K562 (cell line): ENCODE measurements at regions not wholly inside any gene's neighbourhood (a gene's known extent, or its start where the extent isn't known, plus 50 kb on each side); places are given as distances from the start of the nearest gene placed in this dataset.
A peak's percentile ranks its signal among the peaks of the same experiment; 100 is the strongest.

Source experiments
- GTF2F1 ChIP-seq: IDR thresholded peaks from 2 replicates; pipeline ENCODE4 v1.6.1; 2011; ENCODE audit warnings: low read depth, low read length, improper control_type of control experiment
- IFI16 ChIP-seq: fragments of 250-450 bp; sonication (Bioruptor Pico); IDR thresholded peaks from 2 replicates; pipeline ENCODE4 v2.1.2; 2022; ENCODE audit warnings: mild to moderate bottlenecking, inconsistent platforms
- SP1 ChIP-seq: sonication (generic); formaldehyde crosslinking; IDR thresholded peaks from 2 replicates; pipeline ENCODE4 v1.8.1; 2022; ENCODE audit warnings: mild to moderate bottlenecking, missing genetic modification reagents
- TFAM ChIP-seq: fragments of 250-450 bp; sonication (Bioruptor Pico); conservative IDR thresholded peaks from 2 replicates; pipeline ENCODE4 v1.5.0; 2021; ENCODE audit warnings: mild to moderate bottlenecking, moderate library complexity
- ZNF165 ChIP-seq: fragments of 250-450 bp; sonication (Bioruptor Pico); IDR thresholded peaks from 2 replicates; pipeline ENCODE4 v1.4.0; 2020; ENCODE audit warnings: borderline replicate concordance
- ZNF436 ChIP-seq: fragments of 250-450, 450-650 bp; sonication (Bioruptor Pico); formaldehyde crosslinking; IDR thresholded peaks from 2 replicates; pipeline ENCODE4 v1.7.0; 2020; ENCODE audit warnings: mild to moderate bottlenecking
- TF ChIP-seq, protein P1 (sequence below): fragments of 250-450 bp; sonication (Bioruptor Pico); IDR thresholded peaks from 2 replicates; pipeline ENCODE4 v1.6.1; 2021; ENCODE audit warnings: mild to moderate bottlenecking
- TF ChIP-seq, protein P2 (sequence below): fragments of 250-450 bp; sonication (Bioruptor Pico); IDR thresholded peaks from 2 replicates; pipeline ENCODE4 v1.5.0; 2020; ENCODE audit warnings: mild to moderate bottlenecking, borderline replicate concordance
- TF ChIP-seq, protein P3 (sequence below): sonication (generic); formaldehyde crosslinking; IDR thresholded peaks from 2 replicates; pipeline ENCODE4 v1.8.1; 2023; ENCODE audit warnings: mild to moderate bottlenecking, missing genetic modification reagents
- TF ChIP-seq, protein P4 (sequence below): fragments of 450-650 bp; IDR thresholded peaks from 2 replicates; pipeline ENCODE4 v1.7.1; 2018; ENCODE audit warnings: mild to moderate bottlenecking, low read depth; ENCODE audit not compliant: partially characterized antibody
- TF ChIP-seq, protein P5 (sequence below): fragments of 450-650 bp; conservative IDR thresholded peaks from 2 replicates; pipeline ENCODE4 v1.6.1; 2016; ENCODE audit warnings: missing genetic modification characterization, low read depth, mild to moderate bottlenecking, missing compliant biosample characterization, moderate library complexity
- TF ChIP-seq, protein P6 (sequence below): sonication (generic); formaldehyde crosslinking; IDR thresholded peaks from 2 replicates; pipeline ENCODE4 v1.8.0; 2023; ENCODE audit warnings: missing genetic modification reagents, mild to moderate bottlenecking, borderline replicate concordance
- TF ChIP-seq, protein P7 (sequence below): sonication (generic); formaldehyde crosslinking; IDR thresholded peaks from 2 replicates; pipeline ENCODE4 v1.8.0; 2022; ENCODE audit warnings: missing genetic modification reagents, mild to moderate bottlenecking, moderate library complexity, borderline replicate concordance

DNA sequence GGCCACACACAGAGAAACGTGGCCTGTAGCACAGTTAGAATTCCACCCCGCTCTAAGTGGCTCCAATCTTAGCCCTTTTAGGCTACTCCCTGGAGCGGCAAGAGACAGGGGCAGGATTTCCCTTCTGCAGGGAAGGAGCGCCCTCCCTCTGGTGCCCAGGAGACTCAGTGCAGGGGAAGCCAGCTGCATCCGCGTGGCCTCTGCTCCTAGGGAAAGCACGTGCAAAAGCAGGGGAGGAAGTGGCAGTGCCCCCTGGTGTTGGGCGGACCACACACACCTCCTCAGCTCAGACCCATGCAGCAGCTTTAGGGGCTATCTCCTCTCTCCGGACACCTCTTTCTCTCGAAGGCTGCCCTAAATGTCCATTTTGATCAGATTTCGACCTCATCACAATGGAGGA lies 50.0 kb downstream of the SPRING1 start (continued):
- TF ChIP-seq, protein P1, sequence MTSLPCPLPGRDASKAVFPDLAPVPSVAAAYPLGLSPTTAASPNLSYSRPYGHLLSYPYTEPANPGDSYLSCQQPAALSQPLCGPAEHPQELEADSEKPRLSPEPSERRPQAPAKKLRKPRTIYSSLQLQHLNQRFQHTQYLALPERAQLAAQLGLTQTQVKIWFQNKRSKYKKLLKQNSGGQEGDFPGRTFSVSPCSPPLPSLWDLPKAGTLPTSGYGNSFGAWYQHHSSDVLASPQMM (CRISPR knock-in tag): no peak
- TF ChIP-seq TFAM (CRISPR knock-in tag) (no peak), SP1 (CRISPR knock-in tag) (no peak), ZNF436 (CRISPR knock-in tag) (no peak), ZNF165 (no peak), GTF2F1 (no peak), IFI16 (CRISPR knock-in tag) (no peak)
- TF ChIP-seq, protein P2, sequence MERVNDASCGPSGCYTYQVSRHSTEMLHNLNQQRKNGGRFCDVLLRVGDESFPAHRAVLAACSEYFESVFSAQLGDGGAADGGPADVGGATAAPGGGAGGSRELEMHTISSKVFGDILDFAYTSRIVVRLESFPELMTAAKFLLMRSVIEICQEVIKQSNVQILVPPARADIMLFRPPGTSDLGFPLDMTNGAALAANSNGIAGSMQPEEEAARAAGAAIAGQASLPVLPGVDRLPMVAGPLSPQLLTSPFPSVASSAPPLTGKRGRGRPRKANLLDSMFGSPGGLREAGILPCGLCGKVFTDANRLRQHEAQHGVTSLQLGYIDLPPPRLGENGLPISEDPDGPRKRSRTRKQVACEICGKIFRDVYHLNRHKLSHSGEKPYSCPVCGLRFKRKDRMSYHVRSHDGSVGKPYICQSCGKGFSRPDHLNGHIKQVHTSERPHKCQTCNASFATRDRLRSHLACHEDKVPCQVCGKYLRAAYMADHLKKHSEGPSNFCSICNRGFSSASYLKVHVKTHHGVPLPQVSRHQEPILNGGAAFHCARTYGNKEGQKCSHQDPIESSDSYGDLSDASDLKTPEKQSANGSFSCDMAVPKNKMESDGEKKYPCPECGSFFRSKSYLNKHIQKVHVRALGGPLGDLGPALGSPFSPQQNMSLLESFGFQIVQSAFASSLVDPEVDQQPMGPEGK (CRISPR knock-in tag): no peak
- TF ChIP-seq, protein P3, sequence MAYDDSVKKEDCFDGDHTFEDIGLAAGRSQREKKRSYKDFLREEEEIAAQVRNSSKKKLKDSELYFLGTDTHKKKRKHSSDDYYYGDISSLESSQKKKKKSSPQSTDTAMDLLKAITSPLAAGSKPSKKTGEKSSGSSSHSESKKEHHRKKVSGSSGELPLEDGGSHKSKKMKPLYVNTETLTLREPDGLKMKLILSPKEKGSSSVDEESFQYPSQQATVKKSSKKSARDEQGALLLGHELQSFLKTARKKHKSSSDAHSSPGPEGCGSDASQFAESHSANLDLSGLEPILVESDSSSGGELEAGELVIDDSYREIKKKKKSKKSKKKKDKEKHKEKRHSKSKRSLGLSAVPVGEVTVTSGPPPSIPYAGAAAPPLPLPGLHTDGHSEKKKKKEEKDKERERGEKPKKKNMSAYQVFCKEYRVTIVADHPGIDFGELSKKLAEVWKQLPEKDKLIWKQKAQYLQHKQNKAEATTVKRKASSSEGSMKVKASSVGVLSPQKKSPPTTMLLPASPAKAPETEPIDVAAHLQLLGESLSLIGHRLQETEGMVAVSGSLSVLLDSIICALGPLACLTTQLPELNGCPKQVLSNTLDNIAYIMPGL (CRISPR knock-in tag): no peak
- TF ChIP-seq, protein P4, sequence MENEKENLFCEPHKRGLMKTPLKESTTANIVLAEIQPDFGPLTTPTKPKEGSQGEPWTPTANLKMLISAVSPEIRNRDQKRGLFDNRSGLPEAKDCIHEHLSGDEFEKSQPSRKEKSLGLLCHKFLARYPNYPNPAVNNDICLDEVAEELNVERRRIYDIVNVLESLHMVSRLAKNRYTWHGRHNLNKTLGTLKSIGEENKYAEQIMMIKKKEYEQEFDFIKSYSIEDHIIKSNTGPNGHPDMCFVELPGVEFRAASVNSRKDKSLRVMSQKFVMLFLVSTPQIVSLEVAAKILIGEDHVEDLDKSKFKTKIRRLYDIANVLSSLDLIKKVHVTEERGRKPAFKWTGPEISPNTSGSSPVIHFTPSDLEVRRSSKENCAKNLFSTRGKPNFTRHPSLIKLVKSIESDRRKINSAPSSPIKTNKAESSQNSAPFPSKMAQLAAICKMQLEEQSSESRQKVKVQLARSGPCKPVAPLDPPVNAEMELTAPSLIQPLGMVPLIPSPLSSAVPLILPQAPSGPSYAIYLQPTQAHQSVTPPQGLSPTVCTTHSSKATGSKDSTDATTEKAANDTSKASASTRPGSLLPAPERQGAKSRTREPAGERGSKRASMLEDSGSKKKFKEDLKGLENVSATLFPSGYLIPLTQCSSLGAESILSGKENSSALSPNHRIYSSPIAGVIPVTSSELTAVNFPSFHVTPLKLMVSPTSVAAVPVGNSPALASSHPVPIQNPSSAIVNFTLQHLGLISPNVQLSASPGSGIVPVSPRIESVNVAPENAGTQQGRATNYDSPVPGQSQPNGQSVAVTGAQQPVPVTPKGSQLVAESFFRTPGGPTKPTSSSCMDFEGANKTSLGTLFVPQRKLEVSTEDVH: no peak
- TF ChIP-seq, protein P5, sequence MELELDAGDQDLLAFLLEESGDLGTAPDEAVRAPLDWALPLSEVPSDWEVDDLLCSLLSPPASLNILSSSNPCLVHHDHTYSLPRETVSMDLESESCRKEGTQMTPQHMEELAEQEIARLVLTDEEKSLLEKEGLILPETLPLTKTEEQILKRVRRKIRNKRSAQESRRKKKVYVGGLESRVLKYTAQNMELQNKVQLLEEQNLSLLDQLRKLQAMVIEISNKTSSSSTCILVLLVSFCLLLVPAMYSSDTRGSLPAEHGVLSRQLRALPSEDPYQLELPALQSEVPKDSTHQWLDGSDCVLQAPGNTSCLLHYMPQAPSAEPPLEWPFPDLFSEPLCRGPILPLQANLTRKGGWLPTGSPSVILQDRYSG (tag): no peak
- TF ChIP-seq, protein P6, sequence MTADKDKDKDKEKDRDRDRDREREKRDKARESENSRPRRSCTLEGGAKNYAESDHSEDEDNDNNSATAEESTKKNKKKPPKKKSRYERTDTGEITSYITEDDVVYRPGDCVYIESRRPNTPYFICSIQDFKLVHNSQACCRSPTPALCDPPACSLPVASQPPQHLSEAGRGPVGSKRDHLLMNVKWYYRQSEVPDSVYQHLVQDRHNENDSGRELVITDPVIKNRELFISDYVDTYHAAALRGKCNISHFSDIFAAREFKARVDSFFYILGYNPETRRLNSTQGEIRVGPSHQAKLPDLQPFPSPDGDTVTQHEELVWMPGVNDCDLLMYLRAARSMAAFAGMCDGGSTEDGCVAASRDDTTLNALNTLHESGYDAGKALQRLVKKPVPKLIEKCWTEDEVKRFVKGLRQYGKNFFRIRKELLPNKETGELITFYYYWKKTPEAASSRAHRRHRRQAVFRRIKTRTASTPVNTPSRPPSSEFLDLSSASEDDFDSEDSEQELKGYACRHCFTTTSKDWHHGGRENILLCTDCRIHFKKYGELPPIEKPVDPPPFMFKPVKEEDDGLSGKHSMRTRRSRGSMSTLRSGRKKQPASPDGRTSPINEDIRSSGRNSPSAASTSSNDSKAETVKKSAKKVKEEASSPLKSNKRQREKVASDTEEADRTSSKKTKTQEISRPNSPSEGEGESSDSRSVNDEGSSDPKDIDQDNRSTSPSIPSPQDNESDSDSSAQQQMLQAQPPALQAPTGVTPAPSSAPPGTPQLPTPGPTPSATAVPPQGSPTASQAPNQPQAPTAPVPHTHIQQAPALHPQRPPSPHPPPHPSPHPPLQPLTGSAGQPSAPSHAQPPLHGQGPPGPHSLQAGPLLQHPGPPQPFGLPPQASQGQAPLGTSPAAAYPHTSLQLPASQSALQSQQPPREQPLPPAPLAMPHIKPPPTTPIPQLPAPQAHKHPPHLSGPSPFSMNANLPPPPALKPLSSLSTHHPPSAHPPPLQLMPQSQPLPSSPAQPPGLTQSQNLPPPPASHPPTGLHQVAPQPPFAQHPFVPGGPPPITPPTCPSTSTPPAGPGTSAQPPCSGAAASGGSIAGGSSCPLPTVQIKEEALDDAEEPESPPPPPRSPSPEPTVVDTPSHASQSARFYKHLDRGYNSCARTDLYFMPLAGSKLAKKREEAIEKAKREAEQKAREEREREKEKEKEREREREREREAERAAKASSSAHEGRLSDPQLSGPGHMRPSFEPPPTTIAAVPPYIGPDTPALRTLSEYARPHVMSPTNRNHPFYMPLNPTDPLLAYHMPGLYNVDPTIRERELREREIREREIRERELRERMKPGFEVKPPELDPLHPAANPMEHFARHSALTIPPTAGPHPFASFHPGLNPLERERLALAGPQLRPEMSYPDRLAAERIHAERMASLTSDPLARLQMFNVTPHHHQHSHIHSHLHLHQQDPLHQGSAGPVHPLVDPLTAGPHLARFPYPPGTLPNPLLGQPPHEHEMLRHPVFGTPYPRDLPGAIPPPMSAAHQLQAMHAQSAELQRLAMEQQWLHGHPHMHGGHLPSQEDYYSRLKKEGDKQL (CRISPR knock-in tag): no peak
- TF ChIP-seq, protein P7, sequence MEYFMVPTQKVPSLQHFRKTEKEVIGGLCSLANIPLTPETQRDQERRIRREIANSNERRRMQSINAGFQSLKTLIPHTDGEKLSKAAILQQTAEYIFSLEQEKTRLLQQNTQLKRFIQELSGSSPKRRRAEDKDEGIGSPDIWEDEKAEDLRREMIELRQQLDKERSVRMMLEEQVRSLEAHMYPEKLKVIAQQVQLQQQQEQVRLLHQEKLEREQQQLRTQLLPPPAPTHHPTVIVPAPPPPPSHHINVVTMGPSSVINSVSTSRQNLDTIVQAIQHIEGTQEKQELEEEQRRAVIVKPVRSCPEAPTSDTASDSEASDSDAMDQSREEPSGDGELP (CRISPR knock-in tag): peak; percentile 47; the same call in 1 of the 2 replicates
